ENCODE measurements at regions not wholly inside any gene's neighbourhood (a gene's known extent, or its start where the extent isn't known, plus 50 kb on each side); places are given as distances from the start of the nearest gene placed in this dataset.

DNA sequence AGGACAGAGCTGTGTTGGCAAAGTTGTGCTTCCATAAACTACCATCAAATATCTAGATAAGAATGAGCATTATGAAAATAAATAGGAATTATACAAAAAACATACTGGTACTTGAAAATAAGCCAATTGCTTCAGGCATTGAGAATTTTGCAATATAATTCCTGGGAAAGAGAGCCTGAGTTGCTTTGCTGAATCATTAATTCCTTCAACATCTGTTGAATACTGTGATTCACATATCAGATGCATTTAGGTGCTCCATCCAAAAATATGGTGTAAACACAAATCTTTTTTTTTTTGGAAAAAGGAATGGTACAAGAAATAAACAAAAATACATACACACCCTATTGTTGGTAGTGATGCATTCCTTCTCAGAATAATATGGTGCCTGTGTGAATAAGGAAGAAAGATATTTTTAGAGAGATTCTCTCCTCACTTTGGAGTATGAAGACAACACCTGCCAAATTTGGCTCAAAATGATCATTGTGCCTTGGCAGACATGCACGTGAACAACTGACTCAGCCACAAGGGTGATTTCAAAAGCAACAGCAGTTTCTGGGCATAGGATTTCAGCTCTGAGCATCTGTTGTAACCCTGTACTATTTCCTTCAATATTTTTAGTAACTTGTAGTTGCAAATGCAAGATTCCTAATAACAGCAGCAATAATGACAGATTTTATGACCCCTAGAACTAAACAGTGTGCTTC, 96.7 kb downstream of the CAVIN4 start:
- TF ChIP-seq POLR2A (IDR thresholded peaks at IDR 0.05; ENCODE audit: low read depth) (no peak), POLR2AphosphoS5 (IDR thresholded peaks at IDR 0.05) (no peak), CTCF (IDR thresholded peaks at IDR 0.05) (no peak), EP300 (IDR thresholded peaks at IDR 0.05) (no peak)

Data from esophagus muscularis mucosa (tissue), 4 donors.